ENCODE measurements at regions not wholly inside any gene's neighbourhood (a gene's known extent, or its start where the extent isn't known, plus 50 kb on each side); places are given as distances from the start of the nearest gene placed in this dataset.

DNA sequence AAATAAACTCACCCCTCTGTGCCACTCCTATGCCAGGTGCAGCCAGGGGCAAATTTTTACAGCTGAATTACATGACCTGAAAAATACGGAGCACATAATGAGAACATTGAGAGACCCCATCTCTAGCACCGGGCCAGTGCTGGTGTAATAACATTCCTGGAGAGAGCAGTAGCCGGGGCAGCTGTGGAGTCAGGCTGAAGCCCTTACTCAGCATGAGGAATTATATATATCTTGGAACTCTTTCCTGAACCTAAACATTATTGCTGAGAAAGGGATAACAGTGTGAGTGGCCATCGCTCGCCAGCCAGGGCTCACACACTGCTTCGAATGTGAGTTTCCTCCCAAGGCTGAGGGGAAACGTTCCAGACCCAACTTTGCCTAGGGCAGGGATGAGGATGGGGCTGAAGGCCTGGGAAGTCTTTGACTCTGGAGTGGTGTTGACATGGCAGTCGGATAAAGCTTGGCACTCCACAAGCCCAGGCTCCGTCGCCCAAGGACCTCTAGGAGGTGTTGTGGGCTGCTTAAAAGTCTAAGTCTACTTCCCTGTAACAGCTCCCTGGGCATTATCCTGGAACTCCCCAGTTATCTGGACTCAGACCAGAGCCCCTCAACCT is 269.8 kb downstream of the CDC5L start:
- DNase-seq (ENCODE audit: low read depth in 2 of 3, low spot score in 2 of 3), result no peak

DNA sequence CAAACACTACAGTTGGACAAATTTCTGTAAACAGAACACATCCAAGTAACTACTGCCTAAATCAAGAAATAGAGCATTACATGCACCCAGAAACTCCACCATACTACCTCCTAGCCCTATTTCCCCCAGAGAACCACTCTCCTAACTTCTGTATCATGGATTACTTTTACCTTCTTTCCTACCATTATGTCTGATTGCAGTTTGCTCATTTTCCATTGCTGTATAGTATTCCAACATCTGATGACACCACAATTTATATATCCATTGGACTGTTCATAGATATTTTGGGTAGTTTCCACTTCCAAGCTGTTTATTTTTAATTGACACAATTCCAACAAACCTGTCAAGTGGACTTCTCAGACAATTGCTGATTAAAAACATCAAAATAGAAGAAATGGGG is 271.1 kb downstream of the CDC5L start:
- DNase-seq (ENCODE audit: low read depth in 2 of 3, low spot score in 2 of 3), result no peak

DNA sequence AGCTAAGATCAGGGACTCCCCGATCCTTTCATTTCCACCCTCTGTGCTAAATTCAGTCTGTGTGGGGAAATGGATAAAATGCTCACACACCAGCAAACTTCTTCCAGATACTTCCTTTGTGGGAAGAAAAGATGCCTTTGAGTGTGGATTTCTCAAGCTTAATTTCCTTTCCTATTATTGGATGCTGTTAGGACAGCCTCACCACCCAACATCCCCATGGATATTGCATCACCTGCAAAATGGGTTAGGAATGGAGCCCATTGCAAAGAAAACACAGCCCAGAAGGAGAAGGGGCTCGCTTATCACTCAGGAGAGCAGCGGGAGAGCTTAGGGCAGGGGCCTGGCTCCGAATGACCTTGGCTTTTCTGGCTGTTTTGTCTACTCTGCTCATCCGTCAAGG is 272.2 kb downstream of the CDC5L start:
- no peak for DNase-seq (ENCODE audit: low read depth in 2 of 3, low spot score in 2 of 3)

DNA sequence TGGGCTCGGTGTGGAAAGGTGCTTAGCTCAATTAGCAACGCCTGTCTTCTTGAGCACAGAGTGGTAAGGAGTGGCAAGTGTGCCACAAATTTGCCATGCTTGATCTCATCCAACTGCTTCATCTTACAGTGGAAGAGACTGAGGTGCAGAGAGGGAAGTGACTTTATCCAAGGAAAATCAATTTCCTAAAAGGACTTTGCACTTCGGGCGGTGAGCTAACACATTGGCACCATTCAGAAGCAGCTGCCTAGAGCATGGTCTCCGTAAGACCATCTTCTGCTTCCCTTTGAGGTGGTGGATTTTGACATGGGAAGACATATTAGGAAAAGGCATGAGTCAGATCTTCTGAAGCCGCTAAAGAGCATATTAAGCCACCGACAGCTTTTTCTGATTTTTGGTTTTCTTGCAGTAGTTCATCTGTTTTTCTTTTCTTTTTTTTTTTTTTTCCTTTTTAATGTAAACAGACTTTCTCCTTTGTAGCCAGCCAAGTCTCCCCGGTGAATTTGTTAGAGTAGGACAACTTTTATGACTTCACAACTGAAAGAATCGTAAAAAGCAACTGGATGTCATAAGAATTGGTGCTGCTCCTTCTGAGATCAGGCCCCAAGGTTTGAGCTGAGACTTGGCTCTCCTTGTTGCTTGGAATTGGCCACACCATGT is 273.2 kb downstream of the CDC5L start:
- no peak for DNase-seq (ENCODE audit: low read depth in 2 of 3, low spot score in 2 of 3)

DNA sequence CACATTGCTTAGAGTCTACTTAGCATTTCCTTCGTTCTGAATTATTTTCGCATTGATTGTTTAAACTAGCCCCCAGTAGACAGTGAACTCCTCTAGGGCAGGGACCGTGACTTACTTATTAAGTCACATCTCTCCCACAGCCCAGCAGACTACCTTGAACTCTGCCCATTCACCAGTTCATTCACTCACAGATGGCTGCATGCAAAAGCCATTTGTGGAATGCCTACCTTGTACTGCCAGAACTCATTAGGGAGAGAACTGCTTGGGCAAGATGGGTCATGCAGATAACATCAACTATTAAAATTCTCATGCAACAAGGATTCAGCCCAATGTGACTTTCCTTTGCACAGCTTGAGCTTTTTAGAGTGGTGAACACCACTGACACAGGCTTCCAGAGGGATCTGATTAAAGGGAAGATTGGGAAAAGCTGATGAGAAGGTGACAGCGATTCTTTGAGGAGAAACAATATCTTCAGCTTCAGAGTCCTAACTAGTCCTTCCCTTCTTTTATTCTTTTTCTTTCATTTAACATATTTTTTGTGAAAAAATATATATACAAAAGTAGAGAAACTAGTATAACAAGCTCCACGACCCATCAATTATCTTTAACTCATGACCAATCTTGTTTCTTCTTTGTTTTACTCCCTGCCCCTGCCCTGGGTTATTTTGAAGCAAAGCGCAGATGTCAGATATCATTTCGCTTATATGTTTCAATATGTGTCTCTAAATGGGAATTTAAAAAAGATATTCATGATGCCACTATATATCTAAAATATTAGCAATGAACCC is 273.9 kb downstream of the CDC5L start:
- DNase-seq (ENCODE audit: low read depth in 2 of 3, low spot score in 2 of 3), result no peak

DNA sequence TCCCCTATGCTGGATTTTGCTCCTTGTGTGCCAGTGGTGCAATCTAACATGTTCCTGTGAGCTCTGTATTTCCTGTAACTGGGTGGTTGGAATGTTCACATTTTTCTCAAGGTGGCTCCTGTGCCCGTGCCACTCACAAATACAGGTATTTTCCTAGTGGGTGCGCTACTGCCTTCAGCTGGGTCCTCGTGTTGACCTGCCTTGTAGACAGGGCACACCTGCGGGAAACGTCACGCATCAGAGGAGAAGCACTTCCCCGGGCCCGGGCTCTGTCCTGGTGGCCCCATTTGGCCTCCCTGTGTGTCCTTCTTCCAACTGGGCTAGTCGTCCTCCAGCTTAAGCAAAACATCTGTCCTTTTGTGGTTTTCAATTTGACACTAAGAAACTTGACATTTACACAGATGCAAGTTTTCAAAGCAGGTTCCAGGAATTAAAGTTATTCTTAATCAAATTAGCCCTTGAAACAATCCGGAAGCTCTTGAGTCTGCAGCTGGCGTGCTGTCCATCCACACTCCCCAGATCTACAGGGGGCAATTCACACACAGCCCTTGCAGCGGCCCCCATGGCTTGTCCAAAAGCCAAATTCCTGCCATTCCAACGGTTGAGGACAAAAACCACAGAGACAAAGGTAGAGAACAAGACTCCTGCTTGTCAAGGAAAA is 275.1 kb downstream of the CDC5L start:
- DNase-seq (ENCODE audit: low read depth in 2 of 3, low spot score in 2 of 3), result no peak

DNA sequence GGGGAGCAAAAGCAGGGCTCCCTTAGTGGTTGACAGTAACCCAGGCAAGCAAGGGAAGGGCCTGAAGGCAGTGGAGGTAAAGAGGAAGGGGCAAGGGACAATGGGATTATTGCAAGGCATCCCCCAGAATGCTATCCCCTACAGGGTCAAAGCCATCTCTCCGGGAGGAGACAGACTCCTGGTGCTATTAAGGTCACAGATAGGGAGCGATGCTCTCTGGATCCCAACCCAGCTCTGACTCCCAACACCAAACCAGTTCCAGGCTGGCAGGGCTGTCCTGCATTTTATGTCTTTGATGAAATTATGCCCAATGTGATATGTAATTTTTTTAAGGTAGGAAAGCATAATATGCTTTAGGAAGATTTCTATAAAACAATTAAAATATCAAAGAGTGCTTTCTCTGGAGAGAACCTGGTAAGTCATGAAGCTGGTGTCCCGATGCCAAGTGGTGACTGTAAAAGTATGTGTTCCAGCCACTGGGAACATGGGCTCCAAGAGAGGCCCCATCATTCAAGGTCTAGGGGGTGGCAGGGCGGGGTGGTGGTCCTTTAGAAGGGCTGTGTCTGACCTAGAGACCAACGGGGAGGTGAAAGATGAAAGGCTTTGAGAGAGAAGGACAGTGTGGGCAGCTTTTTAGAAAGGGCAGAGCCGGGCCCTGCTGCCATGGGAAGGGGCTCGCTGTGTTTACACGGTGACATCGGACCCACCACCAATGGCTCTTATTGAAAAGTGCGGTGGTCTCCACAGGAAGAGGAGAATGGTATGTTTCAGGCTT is 276.5 kb downstream of the CDC5L start:
- no peak for DNase-seq (ENCODE audit: low read depth in 2 of 3, low spot score in 2 of 3)

DNA sequence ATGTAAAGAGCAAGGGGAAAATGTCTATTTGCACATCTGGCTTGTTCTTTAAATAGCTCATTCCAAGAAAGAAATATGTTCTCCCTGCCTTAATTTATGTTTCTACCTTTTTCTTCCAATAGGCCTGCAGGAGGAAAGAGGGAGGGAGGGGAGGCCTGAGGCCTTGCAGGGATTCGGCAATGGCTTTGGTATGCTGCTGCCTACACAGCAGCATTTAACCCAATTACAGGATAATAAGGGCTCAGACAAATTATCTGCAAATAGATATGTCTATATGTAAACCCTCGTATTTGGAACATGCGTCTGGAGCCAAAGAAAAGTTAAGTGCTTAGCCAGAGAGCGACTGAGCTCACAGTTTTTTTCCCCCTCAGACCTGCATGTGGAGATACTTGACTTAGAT is 277.2 kb downstream of the CDC5L start:
- no peak for DNase-seq (ENCODE audit: low read depth in 2 of 3, low spot score in 2 of 3)

DNA sequence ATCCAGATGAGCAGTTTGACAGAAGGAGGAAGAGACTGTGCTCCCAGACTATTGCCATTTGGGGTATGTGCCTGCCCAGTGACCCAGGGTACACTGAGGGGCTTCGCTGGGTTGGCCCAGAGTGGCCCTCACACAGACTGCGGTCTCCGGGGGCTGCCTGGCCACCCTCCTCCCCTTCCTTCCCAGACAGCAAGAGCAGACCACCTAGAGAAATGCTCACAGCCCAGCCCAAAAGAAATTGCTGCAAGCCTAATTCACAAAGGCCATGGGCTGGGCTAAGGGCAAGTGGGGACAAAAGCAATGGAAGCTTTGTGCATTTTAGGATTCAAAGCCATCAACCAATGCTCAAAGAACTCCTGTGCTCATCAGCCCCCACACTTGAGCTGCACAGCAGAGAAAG is 277.6 kb downstream of the CDC5L start:
- DNase-seq (ENCODE audit: low read depth in 2 of 3, low spot score in 2 of 3), result no peak

DNA sequence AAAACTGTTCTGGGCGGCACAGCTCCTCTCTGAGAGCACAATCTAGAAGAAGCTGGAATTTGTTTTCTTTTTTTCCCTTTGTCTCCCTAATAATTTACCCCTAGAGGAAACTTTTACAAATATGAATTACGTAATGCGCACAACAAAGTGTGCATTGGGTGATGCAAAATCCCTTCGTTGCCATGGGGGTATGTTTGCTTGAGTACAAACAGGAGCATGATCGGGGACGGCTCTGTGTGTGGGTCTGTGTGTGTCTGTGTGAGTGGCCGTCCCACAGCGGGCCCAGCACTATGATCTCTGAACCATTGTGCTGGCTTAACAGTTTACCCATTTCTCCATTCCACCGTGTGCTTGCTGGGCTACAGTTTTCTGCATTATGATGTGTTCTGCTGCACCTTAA is 278.2 kb downstream of the CDC5L start:
- DNase-seq (ENCODE audit: low read depth in 2 of 3, low spot score in 2 of 3), result no peak

DNA sequence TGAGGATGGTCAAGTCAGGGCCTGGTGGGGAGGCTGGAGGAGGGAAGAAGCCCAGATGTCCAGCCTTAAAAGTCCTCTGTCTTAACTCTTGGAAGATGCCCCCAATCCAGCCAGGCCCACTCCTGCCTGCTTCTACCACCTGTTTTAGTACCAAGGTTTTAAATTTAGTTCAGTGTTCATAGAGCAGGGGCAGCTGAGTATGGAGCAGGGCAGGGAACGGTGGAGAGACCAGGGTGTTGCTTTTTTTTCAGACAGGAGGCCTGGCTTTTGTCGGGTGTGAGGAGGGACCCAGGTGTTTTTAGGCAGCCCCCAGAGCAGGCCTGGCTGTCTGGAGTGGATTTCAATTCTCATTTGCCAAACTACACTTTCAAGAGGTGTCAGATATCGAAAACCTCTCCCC is 278.8 kb downstream of the CDC5L start:
- DNase-seq (ENCODE audit: low read depth in 2 of 3, low spot score in 2 of 3), result no peak

DNA sequence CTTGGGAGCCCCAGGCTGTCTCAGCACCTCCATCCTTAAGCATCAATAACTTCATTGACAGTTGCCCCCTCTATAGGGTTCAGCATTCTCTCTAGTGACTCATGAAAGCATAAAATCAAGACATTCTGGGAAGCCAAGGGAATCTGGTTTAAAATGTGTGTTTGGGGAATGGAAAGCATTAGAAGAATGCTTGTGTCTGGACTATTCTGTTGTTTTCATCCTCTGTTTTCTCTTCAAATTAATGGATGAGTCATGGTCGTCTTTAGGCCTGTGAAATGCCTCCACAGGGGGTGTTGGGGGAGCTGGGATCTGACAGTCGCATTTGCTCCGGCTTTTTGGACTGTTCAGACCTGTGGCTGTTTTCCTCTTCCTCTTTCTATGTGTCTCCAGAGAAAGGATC is 279.7 kb downstream of the CDC5L start:
- no peak for DNase-seq (ENCODE audit: low read depth in 2 of 3, low spot score in 2 of 3)

DNA sequence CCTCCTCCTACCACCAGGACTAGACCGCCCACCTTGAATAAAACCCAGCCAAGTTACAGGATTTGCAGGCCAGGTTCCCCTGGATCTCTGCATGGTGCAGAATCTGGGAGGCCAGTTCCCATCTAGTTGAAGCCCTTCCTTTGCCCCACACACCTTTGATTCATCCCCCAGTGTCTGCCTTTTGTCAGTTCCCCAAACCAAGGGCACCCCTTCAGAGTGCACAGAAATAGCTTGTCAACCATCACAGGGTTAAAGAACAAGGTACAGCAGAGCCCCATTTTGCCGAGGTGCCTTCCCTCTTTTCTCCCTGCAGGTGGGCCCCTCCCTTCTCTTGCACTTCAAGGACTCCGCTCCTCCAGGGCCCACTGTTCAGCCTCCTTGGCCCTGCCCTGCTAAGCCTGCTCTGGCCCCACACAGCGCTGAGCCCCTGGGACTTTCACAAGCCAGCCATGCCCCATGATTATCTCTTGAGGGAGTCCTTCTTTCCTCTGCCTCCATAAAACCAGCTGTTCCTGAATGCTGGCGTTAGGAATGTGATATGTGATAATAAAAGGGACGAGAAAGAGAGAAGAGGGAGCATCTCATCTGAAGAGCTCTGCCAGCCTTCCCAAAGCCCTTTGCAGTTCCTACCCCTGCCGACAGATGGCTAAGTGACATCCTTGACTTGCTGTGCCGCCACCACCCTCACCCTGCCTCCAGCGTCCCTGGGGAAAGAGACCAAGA is 280.3 kb downstream of the CDC5L start:
- DNase-seq (ENCODE audit: low read depth in 2 of 3, low spot score in 2 of 3), result no peak

DNA sequence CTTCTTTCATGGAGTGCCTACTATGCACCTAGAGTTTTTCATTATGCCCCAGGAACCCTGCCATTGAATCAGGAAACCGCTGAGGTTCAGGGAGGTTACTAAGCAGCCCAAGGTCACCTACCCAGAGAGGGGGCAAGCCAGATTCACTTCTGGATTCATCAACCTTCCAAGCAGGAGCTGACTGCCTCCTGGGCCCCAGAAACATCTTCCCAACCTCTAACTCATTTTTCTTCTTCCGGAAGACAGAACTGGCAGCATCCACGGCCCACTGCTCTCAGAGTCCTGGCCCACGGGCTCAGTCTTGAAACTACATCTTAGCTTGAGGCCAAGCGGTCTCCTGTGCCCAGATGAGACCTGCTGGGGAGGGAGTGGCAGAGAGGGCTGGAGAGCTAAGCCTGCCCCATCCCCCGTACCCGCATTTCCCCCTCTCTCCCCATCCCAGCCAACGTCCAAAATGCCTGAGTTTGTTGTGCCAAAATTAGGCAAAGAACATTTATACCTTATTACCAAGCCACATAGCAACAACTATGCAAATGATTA is 281.0 kb downstream of the CDC5L start:
- DNase-seq (ENCODE audit: low read depth in 2 of 3, low spot score in 2 of 3), result no peak

DNA sequence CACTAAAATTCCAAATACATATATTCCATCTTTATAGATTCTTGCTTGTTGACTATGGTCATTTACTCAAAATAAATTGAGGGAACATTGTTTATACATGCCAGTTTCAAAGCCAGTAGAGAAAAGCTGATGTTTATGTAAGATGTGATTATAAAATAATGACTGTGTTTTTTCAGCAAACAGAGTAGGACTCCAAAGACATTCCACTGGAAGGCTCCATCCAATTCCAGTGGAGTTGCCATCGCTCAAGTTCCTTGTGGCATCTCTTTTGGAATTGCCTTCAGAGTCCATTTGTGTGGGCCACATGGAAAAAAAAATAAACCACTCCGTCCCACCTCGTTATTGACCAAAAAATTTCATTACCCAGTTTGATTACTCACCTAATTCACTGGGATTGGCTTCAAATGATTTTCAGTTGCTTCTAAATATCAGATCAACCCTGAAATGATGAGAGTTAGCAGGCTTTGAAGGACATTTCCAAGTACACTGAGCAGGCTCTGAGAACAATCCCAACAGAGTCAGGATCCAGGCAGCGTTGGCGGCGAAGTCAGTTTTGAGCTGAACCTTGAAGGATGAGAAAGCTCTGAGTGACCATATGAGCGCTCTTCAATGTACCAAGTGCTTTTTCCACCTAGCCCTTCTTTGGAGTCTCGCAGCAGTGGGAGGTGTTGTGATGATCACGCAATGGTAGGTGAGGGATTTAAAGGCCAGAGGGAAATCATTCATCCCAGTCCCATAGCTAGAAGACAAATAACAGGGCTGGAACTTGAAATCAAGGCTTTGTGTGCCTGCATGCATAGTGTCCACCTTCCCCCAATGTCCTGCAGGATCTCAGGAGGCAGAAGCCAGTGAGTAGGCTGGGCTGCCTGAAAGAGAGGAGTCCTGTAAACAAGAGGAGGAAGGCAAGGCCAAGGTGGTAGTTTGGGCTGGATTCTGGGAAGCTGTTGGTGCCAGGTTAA is 281.7 kb downstream of the CDC5L start:
- no peak for DNase-seq (ENCODE audit: low read depth in 2 of 3, low spot score in 2 of 3)

DNA sequence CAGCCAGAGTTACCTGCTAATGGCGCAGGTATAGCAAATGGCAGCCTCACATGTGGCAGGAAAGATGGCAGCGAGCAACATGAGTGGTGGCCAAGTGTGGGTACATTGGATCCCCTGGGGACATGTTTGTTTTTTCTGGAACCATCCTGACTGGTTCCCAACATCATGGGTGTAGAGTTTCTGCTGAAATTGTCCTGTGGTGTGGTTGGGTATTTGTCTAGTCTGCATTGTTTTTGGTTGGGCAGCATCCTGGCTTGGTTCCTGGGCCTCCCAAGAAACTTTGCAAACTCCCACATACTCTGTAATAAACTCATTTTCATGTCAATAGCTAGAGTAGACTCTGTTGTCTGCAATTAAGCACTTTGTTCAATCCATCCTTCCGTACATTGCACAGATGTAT is 282.6 kb downstream of the CDC5L start:
- no peak for DNase-seq (ENCODE audit: low read depth in 2 of 3, low spot score in 2 of 3)

DNA sequence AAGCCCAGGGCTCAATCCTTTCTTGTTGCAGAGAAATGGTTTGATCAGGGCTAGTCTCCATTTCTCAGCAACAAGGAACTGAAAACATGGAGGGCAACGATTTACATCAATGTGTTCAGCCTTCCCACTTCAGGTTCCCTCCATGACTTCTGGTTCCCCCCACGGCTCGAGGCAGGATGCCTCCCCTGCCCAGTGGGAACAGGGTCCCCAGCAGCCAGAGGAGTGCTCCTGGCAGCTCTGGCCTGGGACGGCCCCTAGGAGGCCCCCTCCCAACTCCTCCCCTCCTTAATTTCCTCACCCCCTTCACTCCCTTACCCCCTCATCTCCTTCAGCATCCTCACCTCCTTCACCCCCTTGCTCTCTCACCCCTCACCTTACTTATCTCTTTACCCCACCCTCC is 283.8 kb downstream of the CDC5L start:
- DNase-seq (ENCODE audit: low read depth in 2 of 3, low spot score in 2 of 3), result no peak

DNA sequence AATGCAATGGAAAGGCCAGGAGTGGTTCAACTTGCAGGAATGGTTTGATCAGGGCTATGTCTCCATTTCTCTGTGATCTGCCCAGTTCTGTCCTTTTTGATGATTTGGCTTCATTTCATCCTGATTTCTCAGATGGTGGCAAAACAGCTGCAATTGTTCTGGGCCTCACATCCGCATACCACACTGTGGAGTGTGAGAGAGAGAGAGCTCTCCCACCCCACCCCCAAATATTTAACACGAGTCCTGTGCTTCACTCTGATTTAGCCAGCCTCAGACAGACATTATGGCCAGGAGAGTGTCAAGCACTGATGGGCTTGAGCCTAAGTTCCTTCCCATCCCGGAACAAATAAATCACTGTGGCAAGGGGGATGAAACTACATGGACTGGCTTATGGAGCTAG is 284.6 kb downstream of the CDC5L start:
- DNase-seq (ENCODE audit: low read depth in 2 of 3, low spot score in 2 of 3), result no peak

DNA sequence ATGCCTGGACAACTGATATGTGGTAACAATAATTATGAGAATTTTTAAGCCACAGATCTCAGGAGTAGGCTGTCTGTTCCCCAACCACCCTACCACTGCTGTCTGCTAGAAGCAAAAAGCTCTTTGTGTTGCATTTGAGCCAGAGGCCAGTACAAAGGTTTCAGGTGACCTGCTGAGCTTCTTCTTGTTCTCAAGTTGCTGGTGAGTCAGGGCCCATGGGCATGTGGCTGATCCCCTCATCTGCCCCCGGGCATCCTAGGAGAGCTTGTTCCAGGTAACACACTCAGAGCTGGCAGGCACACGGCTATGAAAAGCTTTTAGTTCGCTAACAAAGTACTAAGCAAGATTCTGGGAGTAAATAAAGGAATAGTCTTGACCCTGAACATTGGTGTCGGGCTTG is 285.3 kb downstream of the CDC5L start:
- no peak for DNase-seq (ENCODE audit: low read depth in 2 of 3, low spot score in 2 of 3)
